ENCODE measurements at regions not wholly inside any gene's neighbourhood (a gene's known extent, or its start where the extent isn't known, plus 50 kb on each side); places are given as distances from the start of the nearest gene placed in this dataset.

DNA sequence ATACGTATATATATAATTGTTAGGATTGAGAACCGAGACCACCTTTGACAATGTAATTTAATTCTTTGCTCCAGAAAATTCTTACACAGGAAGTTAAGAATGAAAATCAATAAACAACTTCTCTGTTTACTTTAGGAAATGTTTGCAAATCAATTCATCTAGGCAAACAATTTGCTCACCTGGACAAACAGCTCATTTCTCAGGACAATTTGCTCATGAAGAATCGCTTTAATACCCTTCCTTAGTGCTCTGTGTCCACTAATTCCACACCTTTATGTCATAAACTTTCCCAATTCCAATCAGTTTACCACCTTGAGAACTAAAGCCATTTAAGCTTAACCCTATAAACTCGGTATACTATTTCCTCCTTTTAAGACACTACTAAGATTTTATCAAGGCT, 292.2 kb downstream of the BCHE start:
- DNase-seq (ENCODE audit: low read depth): no peak
- no peak overlapping the region for H3K4me3 ChIP-seq (ENCODE audit: low read length)
- TF ChIP-seq, protein P1, sequence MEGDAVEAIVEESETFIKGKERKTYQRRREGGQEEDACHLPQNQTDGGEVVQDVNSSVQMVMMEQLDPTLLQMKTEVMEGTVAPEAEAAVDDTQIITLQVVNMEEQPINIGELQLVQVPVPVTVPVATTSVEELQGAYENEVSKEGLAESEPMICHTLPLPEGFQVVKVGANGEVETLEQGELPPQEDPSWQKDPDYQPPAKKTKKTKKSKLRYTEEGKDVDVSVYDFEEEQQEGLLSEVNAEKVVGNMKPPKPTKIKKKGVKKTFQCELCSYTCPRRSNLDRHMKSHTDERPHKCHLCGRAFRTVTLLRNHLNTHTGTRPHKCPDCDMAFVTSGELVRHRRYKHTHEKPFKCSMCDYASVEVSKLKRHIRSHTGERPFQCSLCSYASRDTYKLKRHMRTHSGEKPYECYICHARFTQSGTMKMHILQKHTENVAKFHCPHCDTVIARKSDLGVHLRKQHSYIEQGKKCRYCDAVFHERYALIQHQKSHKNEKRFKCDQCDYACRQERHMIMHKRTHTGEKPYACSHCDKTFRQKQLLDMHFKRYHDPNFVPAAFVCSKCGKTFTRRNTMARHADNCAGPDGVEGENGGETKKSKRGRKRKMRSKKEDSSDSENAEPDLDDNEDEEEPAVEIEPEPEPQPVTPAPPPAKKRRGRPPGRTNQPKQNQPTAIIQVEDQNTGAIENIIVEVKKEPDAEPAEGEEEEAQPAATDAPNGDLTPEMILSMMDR (conservative IDR thresholded peaks at IDR 0.05; ENCODE audit: low read length): no peak

DNA sequence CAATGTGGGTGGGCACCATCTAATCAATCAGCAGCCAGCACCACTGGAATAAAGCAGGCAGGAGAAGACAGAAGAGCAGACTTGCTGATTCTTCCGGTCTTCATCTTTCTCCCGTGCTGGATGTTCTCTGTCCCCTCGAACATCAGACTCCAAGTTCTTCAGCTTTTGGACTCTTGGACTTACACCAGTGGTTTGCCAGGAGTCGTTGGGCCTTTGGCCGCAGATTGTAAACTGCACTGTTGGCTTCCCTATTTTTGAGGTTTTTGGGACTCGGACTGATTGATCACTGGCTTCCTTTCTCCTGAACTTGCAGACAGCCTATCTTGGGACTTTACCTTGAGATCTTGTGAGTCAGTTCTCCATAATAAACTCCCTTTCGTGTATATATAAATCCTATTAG, 292.8 kb downstream of the BCHE start:
- no peak for DNase-seq (ENCODE audit: low read depth)
- no peak overlapping the region for H3K4me3 ChIP-seq (ENCODE audit: low read length)
- TF ChIP-seq, protein P1 (conservative IDR thresholded peaks at IDR 0.05; ENCODE audit: low read length): no peak

DNA sequence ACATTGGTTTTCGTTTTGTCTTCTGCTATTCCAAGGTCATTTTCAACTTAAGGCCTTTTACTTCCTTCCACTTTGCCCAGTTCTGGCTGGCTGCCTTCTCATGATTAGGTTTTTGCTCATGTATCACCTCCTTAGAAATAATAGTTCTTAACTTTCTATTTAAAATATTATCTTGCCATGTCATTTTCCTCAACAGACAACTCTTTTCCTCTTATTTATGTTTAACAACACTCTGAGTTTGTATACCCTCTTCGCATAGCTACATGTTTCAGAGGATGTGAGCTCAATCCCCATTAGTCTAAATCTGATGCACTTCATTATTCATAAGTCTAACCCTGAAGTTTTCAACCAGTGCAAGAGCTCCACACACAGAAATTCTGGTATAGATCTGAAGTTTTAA, 299.1 kb downstream of the BCHE start:
- TF ChIP-seq, protein P1 (conservative IDR thresholded peaks at IDR 0.05; ENCODE audit: low read length): no peak
- no peak for DNase-seq (ENCODE audit: low read depth)
- H3K4me3 ChIP-seq (ENCODE audit: low read length): no peak overlapping the region

DNA sequence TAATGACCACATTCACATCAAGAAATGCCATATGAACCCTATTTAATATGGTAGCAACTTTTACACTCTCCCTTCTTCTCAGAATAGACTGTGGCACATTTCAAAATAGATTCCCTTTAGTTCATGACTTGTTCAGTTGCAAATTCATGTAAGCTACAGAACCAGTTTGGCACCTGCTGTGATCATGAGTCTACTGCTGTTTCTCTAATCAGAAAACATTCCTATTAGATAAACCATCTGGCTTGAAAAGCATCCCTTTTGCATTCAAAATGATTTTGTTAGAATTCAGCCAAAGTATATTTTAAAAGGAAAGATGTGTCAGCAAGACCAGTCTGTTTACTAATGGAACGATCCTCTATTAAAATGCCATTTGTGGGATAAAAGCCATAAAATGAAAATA, 304.4 kb downstream of the BCHE start:
- no peak for DNase-seq (ENCODE audit: low read depth)
- TF ChIP-seq, protein P1 (conservative IDR thresholded peaks at IDR 0.05; ENCODE audit: low read length): no peak

DNA sequence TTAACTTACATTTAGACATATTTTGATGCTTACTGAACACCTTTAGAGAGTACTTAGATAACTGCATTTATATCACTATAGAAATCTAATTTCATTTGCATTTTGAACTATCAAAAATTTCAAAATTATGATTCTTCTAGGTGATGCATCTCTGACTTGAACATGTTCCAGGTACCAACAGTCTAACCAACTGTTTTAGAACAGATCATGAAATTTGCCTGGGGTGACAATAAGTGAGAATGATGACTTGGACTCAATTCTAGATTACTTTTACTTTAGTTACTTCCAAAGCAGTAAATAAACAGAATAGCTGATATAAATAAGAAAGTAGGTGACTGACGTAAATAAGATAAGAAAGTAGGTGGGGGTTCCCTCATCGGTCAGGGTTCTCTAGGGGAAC, 307.8 kb downstream of the BCHE start:
- TF ChIP-seq, protein P1 (conservative IDR thresholded peaks at IDR 0.05; ENCODE audit: low read length): no peak
- no peak for DNase-seq (ENCODE audit: low read depth)
- no peak overlapping the region for H3K4me3 ChIP-seq (ENCODE audit: low read length)

More for the DNA sequence above, 304.4 kb downstream of the BCHE start:
- no peak overlapping the region for H3K4me3 ChIP-seq (ENCODE audit: low read length)

DNA sequence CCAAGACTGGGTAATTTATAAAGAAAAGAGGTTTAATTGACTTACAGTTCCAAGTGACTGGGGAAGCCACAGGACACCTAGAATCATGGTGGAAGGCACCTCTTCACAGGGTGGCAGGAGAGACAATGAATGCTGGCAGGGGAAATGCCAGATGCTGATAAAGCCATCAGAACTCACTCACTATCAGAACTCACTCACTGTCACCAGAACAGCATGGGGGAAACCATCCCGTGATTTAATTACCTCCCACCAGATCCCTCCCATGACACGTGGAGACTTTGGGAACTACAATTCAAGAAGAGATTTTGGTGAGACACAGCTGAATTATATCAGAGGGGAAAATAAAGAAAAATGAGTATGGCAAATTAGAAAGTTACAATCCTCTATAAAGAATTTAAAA, 310.9 kb downstream of the BCHE start:
- DNase-seq (ENCODE audit: low read depth): no peak
- TF ChIP-seq, protein P1 (conservative IDR thresholded peaks at IDR 0.05; ENCODE audit: low read length): no peak
- no peak overlapping the region for H3K4me3 ChIP-seq (ENCODE audit: low read length)

DNA sequence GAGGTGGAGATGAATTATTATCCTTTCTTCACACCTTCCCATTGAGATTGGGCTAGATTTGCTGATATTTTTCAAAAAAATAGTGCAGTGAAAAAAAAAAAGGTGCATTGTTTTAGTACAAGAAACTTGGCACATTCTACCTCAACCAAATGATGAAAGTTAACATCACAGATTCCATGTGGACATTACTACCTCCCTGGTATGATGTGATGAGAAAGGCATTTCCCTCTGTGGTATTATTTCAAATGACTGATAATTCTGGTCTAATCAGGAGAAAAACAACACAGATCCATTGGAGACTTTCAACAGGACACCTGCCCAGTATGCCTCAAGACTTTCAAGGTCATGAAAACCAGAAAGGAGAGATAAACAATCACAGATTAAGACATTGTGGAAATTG, 313.4 kb downstream of the BCHE start:
- no peak overlapping the region for H3K4me3 ChIP-seq (ENCODE audit: low read length)
- TF ChIP-seq, protein P1 (conservative IDR thresholded peaks at IDR 0.05; ENCODE audit: low read length): no peak

More for the DNA sequence above, 313.4 kb downstream of the BCHE start:
- DNase-seq (ENCODE audit: low read depth): no peak

Measured in AG10803 (cell line).